ENCODE measurements at regions not wholly inside any gene's neighbourhood (a gene's known extent, or its start where the extent isn't known, plus 50 kb on each side); places are given as distances from the start of the nearest gene placed in this dataset.
"Not testable (repeated sequence)": the region's sequence is repeated elsewhere in the genome, so short reads cannot be mapped to it uniquely, and the experiment has no call there.

- TF ChIP-seq CTCF (IDR thresholded peaks at IDR 0.05; ENCODE audit: insufficient read depth, low read depth, low read length); EZH2 (IDR thresholded peaks at IDR 0.05; ENCODE audit: insufficient read depth, low read length): not testable (repeated sequence)
These were observed 111.5 kb upstream of the MTLN start for GRCh38 chr2:110323832-110324231.
